OCI-LY1 (cell line): ENCODE measurements at regions not wholly inside any gene's neighbourhood (a gene's known extent, or its start where the extent isn't known, plus 50 kb on each side); places are given as distances from the start of the nearest gene placed in this dataset.

Source experiments
- H2AFZ ChIP-seq: fragments of 200-600 bp; sonication (generic), shearing (Covaris generic); 2 replicates; pipeline ENCODE4 v1.6.0; 2014; ENCODE audit warnings: antibody characterized with exemption, mild to moderate bottlenecking, low read length
- H3F3A ChIP-seq: fragments of 200-600 bp; sonication (generic), shearing (Covaris generic); 2 replicates; pipeline ENCODE4 v1.6.0; 2014; ENCODE audit warnings: mild to moderate bottlenecking, antibody characterized with exemption, low read length, moderate library complexity; ENCODE audit not compliant: insufficient read depth
- H3K27ac ChIP-seq: fragments of 200-600 bp; sonication (generic); 2 replicates; pipeline ENCODE4 v1.5.1; 2014; ENCODE audit warnings: low read length, mixed run types, mild to moderate bottlenecking, low read depth; ENCODE audit not compliant: poor library complexity, severe bottlenecking
- H3K27me3 ChIP-seq: fragments of 200-600 bp; sonication (generic); 2 replicates; pipeline ENCODE4 v1.6.0; 2014; ENCODE audit warnings: antibody characterized with exemption, mild to moderate bottlenecking, low read length, moderate library complexity; ENCODE audit not compliant: insufficient read depth
- H3K36me3 ChIP-seq: fragments of 200-600 bp; sonication (generic); 2 replicates; pipeline ENCODE4 v1.6.1; 2014; ENCODE audit warnings: mild to moderate bottlenecking, antibody characterized with exemption, low read length, moderate library complexity, mixed read lengths; ENCODE audit not compliant: insufficient read depth
- H3K4me1 ChIP-seq: fragments of 200-600 bp; sonication (generic); 2 replicates; pipeline ENCODE4 v1.5.1; 2014; ENCODE audit warnings: mild to moderate bottlenecking, low read length, moderate library complexity; ENCODE audit not compliant: insufficient read depth, severe bottlenecking
- H3K4me2 ChIP-seq: fragments of 200-600 bp; sonication (generic), shearing (Covaris generic); 2 replicates; pipeline ENCODE4 v1.6.1; 2014; ENCODE audit warnings: low read length
- H3K4me3 ChIP-seq: fragments of 200-600 bp; sonication (generic); 2 replicates; pipeline ENCODE4 v1.5.1; 2014; ENCODE audit warnings: low read length, low read depth, mild to moderate bottlenecking, mixed read lengths; ENCODE audit not compliant: poor library complexity, severe bottlenecking
- H3K79me2 ChIP-seq: fragments of 200-600 bp; shearing (Covaris generic); 2 replicates; pipeline ENCODE4 v1.6.1; 2016; ENCODE audit warnings: mixed run types, low read length, mixed read lengths; ENCODE audit not compliant: insufficient read depth
- H3K9ac ChIP-seq: fragments of 200-600 bp; sonication (generic), shearing (Covaris generic); 2 replicates; pipeline ENCODE4 v1.6.1; 2014; ENCODE audit warnings: mild to moderate bottlenecking, low read length, mixed read lengths
- H3K9me2 ChIP-seq: fragments of 200-600 bp; sonication (generic), shearing (Covaris generic); 2 replicates; pipeline ENCODE4 v1.6.1; 2014; ENCODE audit warnings: low read depth, mild to moderate bottlenecking, low read length, mixed read lengths
- H3K9me3 ChIP-seq: fragments of 200-600 bp; shearing (Covaris generic); 2 replicates; pipeline ENCODE4 v1.6.1; 2014; ENCODE audit warnings: low read length, mixed read lengths
- H4K20me1 ChIP-seq: fragments of 200-600 bp; sonication (generic), shearing (Covaris generic); 2 replicates; pipeline ENCODE4 v1.6.0; 2016; ENCODE audit warnings: mild to moderate bottlenecking, low read length; ENCODE audit not compliant: insufficient read depth
- CTCF ChIP-seq: fragments of 200-600 bp; sonication (generic), shearing (Covaris generic); IDR thresholded peaks from 2 replicates; pipeline ENCODE4 v1.5.1; 2017; ENCODE audit warnings: mild to moderate bottlenecking, antibody characterized with exemption, low read length, moderate library complexity, mixed read lengths
- EZH2 ChIP-seq: fragments of 200-600 bp; sonication (generic), shearing (Covaris generic); IDR thresholded peaks from 2 replicates; pipeline ENCODE4 v1.8.0; 2017; ENCODE audit warnings: borderline replicate concordance, mixed run types, mild to moderate bottlenecking, antibody characterized with exemption, low read length, moderate library complexity, mixed read lengths

- no peak for TF ChIP-seq CTCF
- no peak for TF ChIP-seq EZH2
- Histone ChIP-seq H3K27me3 (no peaks in the 10 kb centered on the region), H3K9me3 (no peaks in the 10 kb centered on the region), H3K4me1 (no peaks in the 10 kb centered on the region), H3F3A (no peaks in the 10 kb centered on the region), H2AFZ (no peak overlapping the region), H4K20me1 (no peaks in the 10 kb centered on the region), H3K79me2 (no peaks in the 10 kb centered on the region), H3K4me3 (no peak overlapping the region), H3K4me2 (no peak overlapping the region), H3K9ac (no peak overlapping the region), H3K36me3 (no peaks in the 10 kb centered on the region), H3K9me2 (no peaks in the 10 kb centered on the region), H3K27ac (no peak overlapping the region)
These were observed 586.5 kb downstream of the SLC16A7 start for GRCh38 chr12:60182354-60182753.

DNA sequence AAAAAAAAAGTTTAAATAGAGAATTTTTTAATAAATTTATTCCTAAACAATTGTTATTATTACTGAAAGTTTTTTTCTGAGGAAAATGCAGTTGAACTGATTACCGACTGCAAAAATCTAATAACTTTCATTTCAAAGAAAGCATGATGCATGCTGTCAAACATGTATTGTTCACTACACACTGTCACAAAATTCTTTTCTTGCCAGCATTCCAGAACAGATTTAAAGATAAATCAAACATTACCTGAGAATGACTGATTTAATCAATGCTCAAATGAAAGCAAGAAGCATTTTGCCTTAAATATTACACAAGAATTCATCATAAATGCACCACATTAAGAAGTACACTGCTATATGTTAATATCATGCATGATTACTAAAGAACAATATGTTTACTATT lies 588.3 kb downstream of the SLC16A7 start:
- Histone ChIP-seq H3K79me2 (no peaks in the 10 kb centered on the region), H3K4me3 (no peak overlapping the region), H3K27ac (no peak overlapping the region), H3K4me1 (no peaks in the 10 kb centered on the region), H3K9ac (no peak overlapping the region), H4K20me1 (no peaks in the 10 kb centered on the region), H3F3A (no peaks in the 10 kb centered on the region), H3K9me2 (no peaks in the 10 kb centered on the region), H2AFZ (no peak overlapping the region), H3K27me3 (no peaks in the 10 kb centered on the region), H3K4me2 (no peak overlapping the region), H3K36me3 (no peaks in the 10 kb centered on the region), H3K9me3 (no peaks in the 10 kb centered on the region)
- TF ChIP-seq EZH2 (no peak), CTCF (no peak)

- Histone ChIP-seq H2AFZ (no peak overlapping the region), H4K20me1 (no peaks in the 10 kb centered on the region)
- no peak for TF ChIP-seq EZH2
- TF ChIP-seq CTCF = no peak
These were observed 589.2 kb downstream of the SLC16A7 start for GRCh38 chr12:60185060-60185459.

More at GRCh38 chr12:60185060-60185459, 589.2 kb downstream of the SLC16A7 start:
- H3K9me3 ChIP-seq = no peaks in the 10 kb centered on the region
- H3F3A ChIP-seq = no peaks in the 10 kb centered on the region
- H3K4me2 ChIP-seq = no peak overlapping the region
- no peak overlapping the region for H3K9ac ChIP-seq
- H3K4me3 ChIP-seq = no peak overlapping the region
- H3K4me1 ChIP-seq = no peaks in the 10 kb centered on the region
- H3K36me3 ChIP-seq = no peaks in the 10 kb centered on the region
- H3K27me3 ChIP-seq = no peaks in the 10 kb centered on the region
- H3K79me2 ChIP-seq = no peaks in the 10 kb centered on the region
- no peak overlapping the region for H3K27ac ChIP-seq
- no peaks in the 10 kb centered on the region for H3K9me2 ChIP-seq
